Muscle layer of duodenum (tissue), 2 donors: ENCODE measurements at regions not wholly inside any gene's neighbourhood (a gene's known extent, or its start where the extent isn't known, plus 50 kb on each side); places are given as distances from the start of the nearest gene placed in this dataset.

Experiments
- H3K27ac ChIP-seq: one replicate; pipeline ENCODE4 v1.7.0; 2013; ENCODE audit warnings: mild to moderate bottlenecking, low read length
- H3K27me3 ChIP-seq: one replicate; pipeline ENCODE4 v1.7.0; 2013; ENCODE audit warnings: low read depth, mild to moderate bottlenecking, control low read depth, low read length
- H3K36me3 ChIP-seq, 2 donors: one replicate each; pipeline ENCODE4 v1.7.0; 2013; ENCODE audit warnings: low read length in 2 of 2, control low read depth in 1 of 2, mild to moderate bottlenecking in 1 of 2; ENCODE audit not compliant: insufficient read depth in 2 of 2, control insufficient read depth in 1 of 2
- H3K4me1 ChIP-seq, 2 donors: one replicate each; pipeline ENCODE4 v1.7.0; 2013; ENCODE audit warnings: low read length in 2 of 2, mild to moderate bottlenecking in 2 of 2, control low read depth in 1 of 2, moderate library complexity in 1 of 2; ENCODE audit not compliant: insufficient read depth in 2 of 2, control insufficient read depth in 1 of 2
- H3K4me3 ChIP-seq, 2 donors: one replicate each; pipeline ENCODE4 v1.7.0; 2013; ENCODE audit warnings: low read length in 2 of 2, low read depth in 1 of 2, mild to moderate bottlenecking in 1 of 2
- H3K9me3 ChIP-seq, 2 donors: one replicate each; pipeline ENCODE4 v1.7.0; 2013; ENCODE audit warnings: low read length in 2 of 2, control low read depth in 1 of 2, mild to moderate bottlenecking in 1 of 2; ENCODE audit not compliant: control insufficient read depth in 1 of 2
- donor health status: healthy.

DNA sequence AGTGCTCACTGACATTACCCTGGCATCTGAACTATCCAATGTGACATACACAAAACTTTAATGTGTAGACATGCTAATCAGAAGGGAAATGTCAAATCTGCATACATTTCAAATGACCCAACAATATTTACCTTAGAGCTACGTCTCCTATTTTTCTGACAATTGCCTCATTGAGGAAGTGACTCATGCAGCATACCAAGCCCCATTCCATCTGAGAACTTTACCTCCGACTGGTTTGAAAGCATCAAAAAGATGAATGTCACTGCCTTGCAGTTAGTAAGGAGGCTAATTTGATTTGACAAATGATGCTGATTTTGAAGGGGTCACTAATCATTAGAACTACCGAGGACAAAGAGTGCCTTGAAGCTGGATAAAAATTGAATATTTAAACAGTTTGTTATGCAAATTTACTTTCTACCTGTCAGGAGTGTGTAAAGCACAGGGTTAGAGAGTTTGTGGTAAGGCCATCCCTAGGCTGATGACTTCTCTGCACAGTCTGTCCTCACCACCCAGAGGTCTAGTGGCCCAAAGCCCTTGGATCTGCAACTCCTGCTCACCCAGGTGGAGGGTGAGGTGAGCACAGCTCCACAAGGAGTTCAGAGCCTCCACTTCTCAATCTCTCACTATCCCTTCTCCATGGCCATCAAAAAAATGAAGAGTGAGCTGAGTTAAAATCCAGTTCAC, 500.3 kb upstream of the C1orf87 start:
- Histone ChIP-seq H3K4me3 (no peak overlapping the region), H3K9me3 (no peaks in the 10 kb centered on the region), H3K27me3 (no peaks in the 10 kb centered on the region), H3K36me3 (no peaks in the 10 kb centered on the region), H3K27ac (no peak overlapping the region), H3K4me1 (no peaks in the 10 kb centered on the region)

DNA sequence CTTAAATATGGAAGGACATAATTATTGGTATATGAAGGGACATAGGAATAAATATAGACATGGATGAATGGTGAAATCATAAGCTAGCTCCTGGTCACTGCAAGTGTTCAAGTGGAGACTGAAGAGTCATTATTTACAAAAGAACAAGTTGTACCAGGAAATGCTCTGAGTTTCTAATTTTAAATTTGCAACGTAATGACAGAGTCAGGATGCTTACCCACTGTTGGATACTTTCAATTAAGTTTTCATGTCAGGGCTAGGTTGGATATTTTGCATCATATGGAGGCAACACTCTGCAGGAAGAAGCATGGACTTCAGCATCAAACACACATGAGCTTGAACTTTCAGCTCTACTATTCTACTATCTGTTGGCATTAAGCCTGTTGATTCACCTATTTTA, 499.6 kb upstream of the C1orf87 start:
- H3K27ac ChIP-seq = no peak overlapping the region
- H3K9me3 ChIP-seq = no peaks in the 10 kb centered on the region
- no peaks in the 10 kb centered on the region for H3K27me3 ChIP-seq
- H3K4me1 ChIP-seq = no peaks in the 10 kb centered on the region
- no peaks in the 10 kb centered on the region for H3K36me3 ChIP-seq
- no peak overlapping the region for H3K4me3 ChIP-seq

DNA sequence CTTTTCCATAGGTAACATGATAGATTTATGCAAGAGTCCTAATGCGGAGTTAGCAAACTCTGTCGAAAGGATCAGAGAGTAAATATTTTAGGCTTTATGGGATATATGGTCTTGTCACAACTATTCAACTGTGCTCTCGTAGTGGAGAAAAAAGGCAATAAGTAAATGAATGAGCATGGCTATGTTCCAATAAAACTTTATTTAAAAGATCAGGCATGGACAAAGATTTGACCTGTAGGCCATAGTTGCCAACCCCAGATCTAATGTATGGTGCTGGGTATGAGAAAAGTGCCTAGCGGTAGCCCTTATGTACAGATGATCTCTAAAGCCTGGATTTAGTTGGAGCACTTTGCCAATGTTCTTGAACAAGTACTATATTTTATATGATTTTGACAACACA, 498.8 kb upstream of the C1orf87 start:
- no peaks in the 10 kb centered on the region for H3K9me3 ChIP-seq
- no peak overlapping the region for H3K4me3 ChIP-seq
- no peaks in the 10 kb centered on the region for H3K36me3 ChIP-seq
- H3K27ac ChIP-seq = no peak overlapping the region
- H3K4me1 ChIP-seq = no peaks in the 10 kb centered on the region
- no peaks in the 10 kb centered on the region for H3K27me3 ChIP-seq

DNA sequence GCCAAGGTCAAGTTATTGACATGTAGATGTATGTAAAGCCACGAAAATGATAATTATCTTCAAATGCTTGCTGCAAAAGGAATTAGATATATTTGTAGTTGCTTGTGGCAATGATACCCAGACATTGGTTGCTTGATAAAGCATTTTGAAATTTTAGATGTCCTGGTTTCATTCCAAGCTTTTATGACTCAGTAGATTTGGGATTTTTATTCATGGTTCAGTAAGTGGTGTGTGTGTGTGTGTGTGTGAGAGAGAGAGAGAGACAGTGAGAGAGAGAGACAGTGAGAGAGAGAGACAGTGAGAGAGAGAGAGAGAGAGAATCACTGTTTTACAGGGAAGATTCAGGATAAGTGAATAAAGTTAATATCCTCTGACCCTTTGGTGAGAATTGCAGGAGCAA, 498.2 kb upstream of the C1orf87 start:
- no peaks in the 10 kb centered on the region for H3K27me3 ChIP-seq
- H3K27ac ChIP-seq = no peak overlapping the region
- no peaks in the 10 kb centered on the region for H3K36me3 ChIP-seq
- H3K4me3 ChIP-seq = no peak overlapping the region
- no peaks in the 10 kb centered on the region for H3K9me3 ChIP-seq
- no peaks in the 10 kb centered on the region for H3K4me1 ChIP-seq

DNA sequence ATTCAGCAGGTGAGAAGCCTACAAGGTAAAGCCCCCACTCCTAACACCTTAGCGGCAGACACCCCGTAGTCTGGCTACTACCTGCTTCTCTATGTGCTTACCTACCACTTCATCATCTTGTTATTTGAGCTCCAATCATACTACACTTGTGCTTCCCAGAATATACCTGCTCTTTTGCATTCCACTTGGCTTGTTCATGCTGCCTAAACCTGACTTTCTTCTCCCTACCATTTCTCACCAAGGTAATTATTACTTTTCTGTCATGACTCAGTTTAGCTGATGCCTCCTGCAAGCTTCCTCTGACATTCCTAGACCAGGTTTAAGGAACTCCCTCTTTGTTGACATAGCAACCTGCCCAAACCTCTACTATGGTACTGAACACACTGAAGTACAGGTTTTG, 495.6 kb upstream of the C1orf87 start:
- Histone ChIP-seq H3K9me3 (no peaks in the 10 kb centered on the region), H3K27ac (no peak overlapping the region)

DNA sequence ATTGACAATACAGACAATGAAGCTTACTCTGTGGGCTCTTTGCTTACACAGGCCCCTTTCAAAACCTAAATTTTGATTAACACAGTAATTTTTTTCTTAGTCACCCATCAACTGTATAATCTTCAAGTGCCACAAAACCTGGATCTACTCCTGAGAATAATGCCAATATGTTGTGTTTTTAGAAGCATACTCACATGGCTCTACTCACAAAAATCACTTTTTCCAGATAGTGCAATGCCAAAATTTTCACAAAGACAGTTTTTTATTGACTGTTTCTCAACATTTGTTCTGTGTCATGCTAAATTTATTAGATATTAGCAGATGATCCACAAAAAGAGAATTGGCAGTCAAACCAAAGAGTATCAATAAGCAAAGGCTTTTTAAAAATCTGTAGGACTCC, 493.7 kb upstream of the C1orf87 start:
- H3K4me1 ChIP-seq = no peaks in the 10 kb centered on the region
- H3K27me3 ChIP-seq = no peaks in the 10 kb centered on the region
- no peaks in the 10 kb centered on the region for H3K36me3 ChIP-seq
- H3K27ac ChIP-seq = no peak overlapping the region
- no peaks in the 10 kb centered on the region for H3K9me3 ChIP-seq
- H3K4me3 ChIP-seq = no peak overlapping the region

More for the DNA sequence above, 495.6 kb upstream of the C1orf87 start:
- no peaks in the 10 kb centered on the region for H3K27me3 ChIP-seq
- no peak overlapping the region for H3K4me3 ChIP-seq
- no peaks in the 10 kb centered on the region for H3K36me3 ChIP-seq
- no peaks in the 10 kb centered on the region for H3K4me1 ChIP-seq

DNA sequence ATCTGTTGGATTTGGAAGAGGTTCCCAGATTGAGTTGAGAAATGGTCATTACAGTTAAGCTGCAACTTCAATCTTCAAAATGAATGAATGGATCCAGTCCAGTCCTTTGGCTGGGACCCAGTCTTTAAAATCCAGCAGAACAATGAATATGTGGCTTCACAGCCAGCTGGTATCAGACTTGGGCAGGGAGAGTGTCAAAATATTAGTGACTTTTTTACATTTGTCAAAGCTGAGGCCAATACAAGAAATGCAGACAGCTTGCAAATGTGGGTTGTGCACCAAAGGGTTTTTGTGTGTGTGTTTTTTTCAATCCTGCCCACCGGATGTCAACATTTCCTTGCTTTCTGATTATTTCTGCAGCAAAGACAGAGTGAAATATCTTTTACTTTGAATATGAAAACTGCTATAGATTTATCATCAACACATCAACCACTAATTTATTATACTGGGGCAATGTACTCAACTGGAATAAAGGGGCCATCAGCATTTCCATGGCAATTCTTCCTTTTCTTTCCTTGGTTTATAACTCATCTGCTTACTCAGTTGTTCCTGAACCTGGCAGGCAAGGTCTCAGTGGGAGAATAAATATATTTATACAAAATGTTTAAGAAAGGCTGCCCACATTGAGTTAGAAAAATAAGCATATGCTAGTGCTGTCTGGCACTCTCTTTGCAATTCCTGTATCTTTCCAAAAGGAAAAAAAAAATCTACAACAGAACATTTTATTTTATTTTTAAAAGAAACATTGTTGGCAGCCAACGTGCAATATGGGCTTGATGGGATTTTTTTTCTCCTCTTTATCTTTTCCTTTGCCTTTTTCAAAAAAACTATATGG, 491.6 kb upstream of the C1orf87 start:
- Histone ChIP-seq H3K4me3 (no peak overlapping the region), H3K36me3 (no peaks in the 10 kb centered on the region), H3K4me1 (no peaks in the 10 kb centered on the region), H3K27ac (no peak overlapping the region), H3K9me3 (no peaks in the 10 kb centered on the region), H3K27me3 (no peaks in the 10 kb centered on the region)

DNA sequence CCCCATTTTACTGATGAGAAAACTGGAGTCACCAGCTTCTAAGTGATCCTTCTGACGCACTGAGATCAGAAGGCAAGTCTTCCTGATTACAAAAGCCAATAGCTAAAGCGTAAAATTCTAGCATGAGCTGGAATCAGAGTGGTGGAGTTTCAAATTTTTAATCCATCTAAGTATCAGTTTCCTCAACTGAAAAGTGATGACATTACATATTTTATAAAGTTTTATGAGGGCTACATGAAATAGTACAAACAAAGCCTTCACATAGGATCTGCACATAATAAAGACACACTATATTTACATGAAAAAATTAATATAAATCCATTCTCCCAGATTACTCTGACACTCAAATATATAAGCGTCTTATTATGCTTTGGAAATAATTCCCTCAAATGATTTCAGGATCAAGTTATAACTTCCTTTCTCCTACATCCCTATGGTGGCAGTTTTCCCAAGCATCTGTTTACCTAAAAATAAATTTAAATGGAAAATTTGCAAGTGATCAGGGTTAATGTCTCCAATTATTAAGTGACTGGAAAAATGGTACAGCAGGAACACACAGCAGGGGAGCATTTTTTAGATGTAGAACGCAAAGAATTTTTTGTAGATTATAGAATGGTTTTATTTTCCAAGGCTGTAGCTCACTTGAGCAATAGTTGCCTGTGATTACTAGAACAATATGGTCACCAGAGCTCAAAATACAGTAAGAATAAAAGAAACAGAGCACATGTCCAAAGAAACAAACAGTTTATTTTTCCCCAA, 490.4 kb upstream of the C1orf87 start:
- no peaks in the 10 kb centered on the region for H3K36me3 ChIP-seq
- no peaks in the 10 kb centered on the region for H3K4me1 ChIP-seq
- H3K9me3 ChIP-seq = no peaks in the 10 kb centered on the region
- H3K27me3 ChIP-seq = no peaks in the 10 kb centered on the region
- no peak overlapping the region for H3K4me3 ChIP-seq
- no peak overlapping the region for H3K27ac ChIP-seq

DNA sequence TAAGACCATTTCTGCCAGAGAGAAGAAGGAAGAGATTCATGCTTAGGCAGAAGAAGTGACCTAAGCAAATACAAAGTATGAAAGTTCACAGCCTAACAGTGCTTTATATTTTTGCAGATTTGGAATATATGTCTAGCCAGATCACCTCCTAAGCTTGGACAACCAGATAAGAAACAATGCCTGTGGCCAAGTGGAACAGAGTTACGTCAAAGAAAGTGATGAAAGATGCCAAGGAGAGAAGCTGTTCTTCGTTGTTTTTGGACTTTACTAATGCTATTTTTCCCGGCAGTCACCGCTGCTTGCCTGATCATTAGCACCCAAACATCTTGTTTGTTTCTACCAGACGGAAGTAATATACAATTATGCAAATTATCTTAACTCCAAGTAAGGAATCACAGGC, 489.2 kb upstream of the C1orf87 start:
- Histone ChIP-seq H3K9me3 (no peaks in the 10 kb centered on the region), H3K4me3 (no peak overlapping the region), H3K27me3 (no peaks in the 10 kb centered on the region)

DNA sequence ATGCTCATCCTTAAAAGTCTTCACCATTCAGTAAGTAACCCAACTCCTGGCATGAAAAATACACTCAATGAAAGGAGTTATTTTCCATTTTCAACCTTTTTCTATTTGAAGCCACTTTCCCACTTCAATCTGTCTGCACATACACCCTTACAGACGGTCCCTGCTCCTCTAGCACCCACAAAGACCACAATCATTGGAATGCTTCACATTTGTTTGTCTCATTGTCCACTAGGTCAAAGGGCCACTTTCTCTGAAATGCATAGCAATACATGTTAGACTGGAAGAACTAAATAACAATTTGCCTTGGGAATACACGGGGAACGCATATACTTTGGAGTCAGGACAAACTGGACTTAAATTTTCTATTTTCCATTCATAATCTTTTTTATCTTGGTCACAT, 487.1 kb upstream of the C1orf87 start:
- Histone ChIP-seq H3K36me3 (no peaks in the 10 kb centered on the region), H3K27ac (no peak overlapping the region), H3K9me3 (no peaks in the 10 kb centered on the region), H3K27me3 (no peaks in the 10 kb centered on the region), H3K4me1 (no peaks in the 10 kb centered on the region), H3K4me3 (no peak overlapping the region)

More for the DNA sequence above, 489.2 kb upstream of the C1orf87 start:
- Histone ChIP-seq H3K27ac (no peak overlapping the region), H3K36me3 (no peaks in the 10 kb centered on the region), H3K4me1 (no peaks in the 10 kb centered on the region)

DNA sequence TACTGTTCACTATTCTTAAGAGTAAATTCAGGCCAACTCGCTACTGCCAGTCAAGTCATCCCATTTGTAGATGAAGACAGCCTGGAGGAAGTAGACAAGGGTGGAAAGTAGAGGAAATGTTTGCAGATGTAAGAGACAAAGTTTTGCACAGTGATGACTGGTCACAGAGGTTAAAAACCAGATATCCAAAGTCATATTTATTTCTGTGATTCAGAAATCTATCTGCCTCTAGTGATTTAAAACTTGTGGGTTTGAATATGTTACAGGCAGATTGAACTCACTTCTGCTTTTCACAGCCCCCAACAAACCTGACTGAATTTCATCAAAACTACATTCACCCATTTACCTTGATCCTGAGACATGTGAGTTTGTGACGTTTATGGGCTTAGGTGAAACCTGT, 484.7 kb upstream of the C1orf87 start:
- Histone ChIP-seq H3K9me3 (no peaks in the 10 kb centered on the region), H3K27ac (no peak overlapping the region), H3K4me3 (no peak overlapping the region), H3K4me1 (no peaks in the 10 kb centered on the region), H3K36me3 (no peaks in the 10 kb centered on the region), H3K27me3 (no peaks in the 10 kb centered on the region)
